H1 (cell line): ENCODE measurements at regions not wholly inside any gene's neighbourhood (a gene's known extent, or its start where the extent isn't known, plus 50 kb on each side); places are given as distances from the start of the nearest gene placed in this dataset.
A peak's percentile ranks its signal among the peaks of the same experiment; 100 is the strongest.

Source experiments
- CTCF ChIA-PET: fragments of 300-600 bp; sonication (Branson Sonifier 250); formaldehyde crosslinking; loops from one replicate; lab custom pipeline; 2021; ENCODE audit not compliant: partially characterized antibody; lab: Charles Lee
- POLR2A ChIA-PET: fragments of 300-600 bp; sonication (Branson Sonifier 250); formaldehyde crosslinking; loops from one replicate; lab custom pipeline; 2021; ENCODE audit warnings: inconsistent platforms; ENCODE audit not compliant: partially characterized antibody; lab: Charles Lee
- DNase-seq, 2 experiments: peaks; one replicate each; pipeline versions ENCODE4 v3.0.0 to v3.0.0-alpha.2; 2010 to 2022; ENCODE audit warnings: low spot score in 2 of 2, low read depth in 1 of 2, mixed read lengths in 1 of 2
- FAIRE-seq: peaks from 2 replicates; lab custom pipeline; 2011; peaks lifted over from hg19 to GRCh38; lab: Jason Lieb, UNC
- H2AFZ ChIP-seq: 2 replicates; pipeline ENCODE4 v1.8.1; 2012; ENCODE audit warnings: low read length, inconsistent platforms
- H2AK5ac ChIP-seq: 2 replicates; pipeline ENCODE4 v1.6.1; 2013; ENCODE audit warnings: low read depth, low read length
- H2BK120ac ChIP-seq: replicated peaks from 2 replicates; pipeline ENCODE3; 2013; ENCODE audit warnings: low read depth, low read length, inconsistent platforms
- H2BK12ac ChIP-seq: 2 replicates; pipeline ENCODE4 v1.6.1; 2013; ENCODE audit warnings: low read depth, low read length
- H2BK15ac ChIP-seq: 2 replicates; pipeline ENCODE4 v1.6.1; 2013; ENCODE audit warnings: low read length
- H2BK20ac ChIP-seq: 2 replicates; pipeline ENCODE4 v1.6.1; 2013; ENCODE audit warnings: low read length
- H2BK5ac ChIP-seq: 2 replicates; pipeline ENCODE4 v1.6.1; 2013; ENCODE audit warnings: low read depth, low read length
- H3K14ac ChIP-seq: 2 replicates; pipeline ENCODE4 v1.6.1; 2013; ENCODE audit warnings: inconsistent platforms; ENCODE audit not compliant: insufficient read length
- H3K18ac ChIP-seq: 2 replicates; pipeline ENCODE4 v1.6.1; 2013; ENCODE audit warnings: low read length; ENCODE audit errors: extremely low read depth
- H3K23ac ChIP-seq: 2 replicates; pipeline ENCODE4 v1.6.1; 2013; ENCODE audit warnings: inconsistent platforms; ENCODE audit not compliant: insufficient read length
- H3K23me2 ChIP-seq: 2 replicates; pipeline ENCODE4 v1.6.1; 2013; ENCODE audit warnings: low read depth, low read length
- H3K27ac ChIP-seq: 2 replicates; pipeline ENCODE4 v1.6.1; 2011; ENCODE audit warnings: low read depth, low read length, inconsistent platforms
- H3K27me3 ChIP-seq, 4 experiments: replicated peaks in 1 of 4; 1 replicate in 1 of 4; 2 replicates in 3 of 4; pipeline versions ENCODE4 v1.6.1 to v1.8.1; 2011 to 2013; ENCODE audit warnings: low read length in 3 of 4, mild to moderate bottlenecking in 3 of 4, inconsistent platforms in 2 of 4, mixed read lengths in 2 of 4, moderate library complexity in 1 of 4; ENCODE audit not compliant: control insufficient read depth in 3 of 4, insufficient read depth in 3 of 4; ENCODE audit errors: extremely low read depth in 1 of 4
- H3K36me3 ChIP-seq, 4 experiments: 2 replicates each; pipeline versions ENCODE4 v1.6.1 to v1.8.1; 2011 to 2013; ENCODE audit warnings: mild to moderate bottlenecking in 4 of 4, low read length in 3 of 4, moderate library complexity in 2 of 4, control low read depth in 1 of 4, inconsistent platforms in 1 of 4; ENCODE audit not compliant: insufficient read depth in 4 of 4, control insufficient read depth in 2 of 4
- H3K4ac ChIP-seq: replicated peaks from 2 replicates; pipeline ENCODE3; 2013; ENCODE audit warnings: low read length, low read depth, mixed read lengths, inconsistent platforms; ENCODE audit not compliant: insufficient read length
- H3K4me1 ChIP-seq, 4 experiments: replicated peaks in 1 of 4; 1 replicate in 1 of 4; 2 replicates in 3 of 4; pipeline versions ENCODE4 v1.6.1 to v1.8.1; 2011 to 2013; ENCODE audit warnings: low read length in 3 of 4, inconsistent platforms in 2 of 4, mixed read lengths in 1 of 4; ENCODE audit not compliant: insufficient read depth in 4 of 4, control insufficient read depth in 3 of 4
- H3K4me2 ChIP-seq, 2 experiments: 2 replicates each; pipeline versions ENCODE4 v1.6.1 to v1.8.1; 2011 to 2013; ENCODE audit warnings: low read depth in 2 of 2, low read length in 2 of 2, control low read depth in 1 of 2, inconsistent platforms in 1 of 2, mild to moderate bottlenecking in 1 of 2; ENCODE audit not compliant: insufficient read depth in 1 of 2
- H3K4me3 ChIP-seq, 4 experiments: fragments of 200-600, 300-600 bp in 1 of 4; sonication (generic), shearing (Covaris generic), sonication (Bioruptor Twin) in 1 of 4; 2 replicates each; pipeline versions ENCODE4 v1.5.1 to v1.8.1; 2011 to 2016; ENCODE audit warnings: low read length in 4 of 4, low read depth in 3 of 4, control low read depth in 2 of 4, inconsistent platforms in 2 of 4, mild to moderate bottlenecking in 2 of 4, mixed read lengths in 1 of 4, moderate library complexity in 1 of 4; ENCODE audit not compliant: insufficient read depth in 2 of 4; ENCODE audit errors: extremely low read depth in 1 of 4
- H3K56ac ChIP-seq: replicated peaks from 2 replicates; pipeline ENCODE3; 2013; ENCODE audit warnings: low read depth, mild to moderate bottlenecking, mixed read lengths, low read length, inconsistent platforms; ENCODE audit not compliant: insufficient read length
- H3K79me1 ChIP-seq: 2 replicates; pipeline ENCODE4 v1.6.1; 2013; ENCODE audit warnings: low read depth, low read length, control low read depth
- H3K79me2 ChIP-seq, 2 experiments: 2 replicates each; pipeline versions ENCODE4 v1.6.1 to v1.8.1; 2012 to 2013; ENCODE audit warnings: low read length in 2 of 2, mild to moderate bottlenecking in 2 of 2, inconsistent platforms in 1 of 2; ENCODE audit not compliant: insufficient read depth in 2 of 2, control insufficient read depth in 1 of 2
- H3K9ac ChIP-seq, 4 experiments: replicated peaks in 1 of 4; 1 replicate in 1 of 4; 2 replicates in 3 of 4; pipeline versions ENCODE4 v1.6.1 to v1.8.1; 2011 to 2013; ENCODE audit warnings: low read depth in 3 of 4, low read length in 3 of 4, control low read depth in 2 of 4, mild to moderate bottlenecking in 2 of 4, moderate library complexity in 2 of 4, inconsistent platforms in 1 of 4; ENCODE audit errors: extremely low read depth in 1 of 4
- H3K9me3 ChIP-seq, 2 experiments: 2 replicates each; pipeline versions ENCODE4 v1.6.1 to v1.8.1; 2012 to 2013; ENCODE audit warnings: mild to moderate bottlenecking in 2 of 2, moderate library complexity in 2 of 2, control low read depth in 1 of 2, inconsistent platforms in 1 of 2, low read depth in 1 of 2, low read length in 1 of 2, mixed read lengths in 1 of 2; ENCODE audit not compliant: insufficient read depth in 2 of 2
- H4K20me1 ChIP-seq, 2 experiments: replicated peaks in 1 of 2; 2 replicates each; pipeline versions ENCODE3 to v1.8.1; 2011 to 2013; ENCODE audit warnings: inconsistent platforms in 2 of 2, low read length in 2 of 2, mild to moderate bottlenecking in 1 of 2; ENCODE audit not compliant: insufficient read depth in 2 of 2, control insufficient read depth in 1 of 2
- H4K5ac ChIP-seq: 2 replicates; pipeline ENCODE4 v1.6.1; 2013; ENCODE audit warnings: low read length, low read depth, mixed read lengths, inconsistent platforms; ENCODE audit not compliant: insufficient read length
- H4K8ac ChIP-seq: 2 replicates; pipeline ENCODE4 v1.8.0; 2013; ENCODE audit warnings: mild to moderate bottlenecking, moderate library complexity, low read length, inconsistent platforms; ENCODE audit not compliant: insufficient read depth; ENCODE audit errors: extremely low read depth
- H4K91ac ChIP-seq: replicated peaks from 2 replicates; pipeline ENCODE3; 2013; ENCODE audit warnings: low read length, mixed read lengths, inconsistent platforms; ENCODE audit not compliant: insufficient read length
- ASH2L ChIP-seq: fragments of 200-600, 300-600 bp; sonication (generic); IDR thresholded peaks from one replicate; pipeline ENCODE4 v1.7.1; 2017; ENCODE audit warnings: low read length
- MAFK ChIP-seq: IDR thresholded peaks from 2 replicates; pipeline ENCODE4 v1.6.1; 2012; ENCODE audit warnings: low read depth, mild to moderate bottlenecking, improper control_type of control experiment, low read length
- WGBS, 2 experiments: shearing (Covaris generic) in 1 of 2; methylation state at CpG; one replicate each; pipeline versions ENCODE4 v1.1.6 to v1.1.7; 2013 to 2015; ENCODE audit warnings: low lambda C conversion rate in 2 of 2, mixed read lengths in 2 of 2, inconsistent platforms in 1 of 2, low coverage in 1 of 2, missing lambda C conversion rate in 1 of 2; ENCODE audit not compliant: insufficient replicate concordance in 2 of 2, insufficient coverage in 1 of 2, insufficient read length in 1 of 2; ENCODE audit errors: extremely low coverage in 1 of 2, missing lambda C conversion rate in 1 of 2; 5-methylcytosine and 5-hydroxymethylcytosine counted together

GRCh38 chr6:48619771-48620170, 508.8 kb upstream of the PTCHD4 start:
- no peak overlapping the region for H3K4me3 ChIP-seq
- no peak overlapping the region for H3K4me2 ChIP-seq
- H3K27me3 ChIP-seq: peaks cover 0 to 1% (median 0%) of the 10 kb centered on the region in 4 experiments; a peak in 1 of 7 replicates
- H2BK15ac ChIP-seq: no peak overlapping the region
- H3K27ac ChIP-seq: no peak overlapping the region
- H3K23ac ChIP-seq: no peak overlapping the region
- no peak overlapping the region for H2BK20ac ChIP-seq
- no peaks in the 10 kb centered on the region for H3K79me1 ChIP-seq
- WGBS, 2 experiments: 78% methylated on average over 3 of the region's 3 CpGs; no CpG with 5 or more reads in 1 of the 2 experiments
- ChIA-PET POLR2A (no interaction called here), CTCF (no interaction called here)
- H3K9ac ChIP-seq: no peak overlapping the region
- H3K4me1 ChIP-seq: no peaks in the 10 kb centered on the region
- no peaks in the 10 kb centered on the region for H3K79me2 ChIP-seq
- H3K23me2 ChIP-seq: no peaks in the 10 kb centered on the region
- H3K9me3 ChIP-seq: no peaks in the 10 kb centered on the region
- no peak overlapping the region for H4K5ac ChIP-seq
- H3K18ac ChIP-seq: no peak overlapping the region
- FAIRE-seq (no peak), DNase-seq (no peak)
- no peak overlapping the region for H2AK5ac ChIP-seq
- no peak overlapping the region for H2BK12ac ChIP-seq
- no peak overlapping the region for H2BK120ac ChIP-seq
- H3K36me3 ChIP-seq: no peaks in the 10 kb centered on the region
- H2AFZ ChIP-seq: peak overlapping the region; percentile 16; the same call in 1 of the 2 replicates
- no peak overlapping the region for H3K4ac ChIP-seq
- H3K14ac ChIP-seq: no peak overlapping the region
- H2BK5ac ChIP-seq: no peak overlapping the region
- H4K91ac ChIP-seq: no peak overlapping the region
- H3K56ac ChIP-seq: no peak overlapping the region
- H4K8ac ChIP-seq: no peak overlapping the region
- no peaks in the 10 kb centered on the region for H4K20me1 ChIP-seq
- TF ChIP-seq MAFK: no peak
- no peak for TF ChIP-seq ASH2L
